GM23248 (cell line): ENCODE measurements at regions not wholly inside any gene's neighbourhood (a gene's known extent, or its start where the extent isn't known, plus 50 kb on each side); places are given as distances from the start of the nearest gene placed in this dataset.

Experiments
- DNase-seq: peaks from one replicate; pipeline ENCODE4 v3.0.0-alpha.2; 2015
- H2AFZ ChIP-seq: fragments of 200-600 bp; sonication (generic); 2 replicates; pipeline ENCODE4 v1.6.1; 2016; ENCODE audit warnings: antibody characterized with exemption
- H3F3A ChIP-seq: fragments of 200-600 bp; sonication (generic); 2 replicates; pipeline ENCODE4 v1.6.1; 2016; ENCODE audit warnings: mild to moderate bottlenecking, antibody characterized with exemption, mixed run types; ENCODE audit not compliant: insufficient read depth
- H3K27ac ChIP-seq: fragments of 200-600 bp; sonication (generic); 2 replicates; pipeline ENCODE4 v1.5.1; 2016; ENCODE audit warnings: mild to moderate bottlenecking
- H3K27me3 ChIP-seq: fragments of 200-600 bp; sonication (generic); replicated peaks from 2 replicates; pipeline ENCODE4 v1.6.1; 2016; ENCODE audit warnings: mild to moderate bottlenecking; ENCODE audit not compliant: insufficient read depth
- H3K36me3 ChIP-seq: fragments of 200-600 bp; sonication (generic); 2 replicates; pipeline ENCODE4 v1.6.1; 2016; ENCODE audit warnings: low read depth, mild to moderate bottlenecking
- H3K4me1 ChIP-seq: fragments of 200-600 bp; sonication (generic); 2 replicates; pipeline ENCODE4 v1.6.1; 2016; ENCODE audit warnings: mild to moderate bottlenecking; ENCODE audit not compliant: insufficient read depth
- H3K4me2 ChIP-seq: fragments of 200-600 bp; sonication (generic); one replicate; pipeline ENCODE4 v1.6.1; 2016; ENCODE audit warnings: mild to moderate bottlenecking; ENCODE audit not compliant: unreplicated experiment
- H3K4me3 ChIP-seq: fragments of 200-600 bp; sonication (generic); 2 replicates; pipeline ENCODE4 v1.5.1; 2016; ENCODE audit warnings: mild to moderate bottlenecking
- H3K79me2 ChIP-seq: fragments of 200-600 bp; sonication (generic); 2 replicates; pipeline ENCODE4 v1.6.1; 2016; ENCODE audit warnings: mild to moderate bottlenecking; ENCODE audit not compliant: insufficient read depth
- H3K9ac ChIP-seq: fragments of 200-600 bp; sonication (generic); 2 replicates; pipeline ENCODE4 v1.6.1; 2016; ENCODE audit warnings: mild to moderate bottlenecking
- H3K9me2 ChIP-seq: fragments of 200-600 bp; sonication (generic); 2 replicates; pipeline ENCODE4 v1.6.1; 2016; ENCODE audit warnings: mixed run types, mild to moderate bottlenecking, moderate library complexity; ENCODE audit not compliant: insufficient read depth
- H3K9me3 ChIP-seq: fragments of 200-600 bp; sonication (generic); one replicate; pipeline ENCODE4 v1.6.1; 2017; ENCODE audit warnings: low read depth
- H4K20me1 ChIP-seq: fragments of 200-600 bp; sonication (generic); 2 replicates; pipeline ENCODE4 v1.6.0; 2016; ENCODE audit not compliant: insufficient read depth
- EZH2 ChIP-seq: fragments of 200-600 bp; sonication (generic); IDR thresholded peaks from 2 replicates; pipeline ENCODE4 v1.6.1; 2018; ENCODE audit warnings: antibody characterized with exemption, mild to moderate bottlenecking; ENCODE audit not compliant: insufficient read depth, poor library complexity, severe bottlenecking
- EZH2phosphoT487 ChIP-seq: fragments of 200-600 bp; sonication (generic); IDR thresholded peaks from 2 replicates; pipeline ENCODE4 v1.6.1; 2018; ENCODE audit warnings: antibody characterized with exemption, moderate library complexity, mild to moderate bottlenecking, low read depth; ENCODE audit not compliant: insufficient read depth
- WGBS, 2 experiments: methylation state at CpG; one replicate each; pipeline ENCODE4 v1.1.6; 2015 to 2017; ENCODE audit warnings: low lambda C conversion rate in 2 of 2, low coverage in 1 of 2; ENCODE audit errors: missing lambda C conversion rate in 2 of 2; 5-methylcytosine and 5-hydroxymethylcytosine counted together
- in situ Hi-C: fragments of 300-500 bp; cut with MboI; formaldehyde crosslinking; loops from 2 replicates; pipeline ENCODE4 v1.15.0; 2020

- no peaks in the 10 kb centered on the region for H3K27me3 ChIP-seq
Measured at GRCh38 chr6:96743496-96743895, 93.8 kb downstream of the GPR63 start.

DNA sequence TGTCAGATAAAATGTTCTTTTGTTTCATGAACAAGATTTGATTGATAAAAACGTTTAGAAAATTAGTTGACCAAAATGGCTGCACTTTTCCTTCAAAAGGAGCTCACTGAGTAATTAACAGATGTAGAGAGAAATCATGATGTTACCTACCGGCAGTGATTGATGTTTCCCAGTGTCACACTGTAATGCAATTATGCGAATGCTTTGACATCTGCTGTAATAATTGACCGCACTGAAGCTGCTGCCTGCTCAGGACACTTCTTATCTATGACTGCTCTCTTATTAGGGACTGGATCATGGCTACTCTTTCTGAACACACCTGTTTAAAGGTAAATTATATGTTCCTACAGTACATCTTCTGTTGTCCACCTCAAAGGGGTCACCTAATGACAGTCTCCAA, 94.6 kb downstream of the GPR63 start:
- Histone ChIP-seq H3K9me3 (no peaks in the 10 kb centered on the region), H3K4me2 (no peak overlapping the region), H3K9me2 (no peaks in the 10 kb centered on the region), H3K27me3 (no peaks in the 10 kb centered on the region), H3K4me3 (no peak overlapping the region), H3K79me2 (no peaks in the 10 kb centered on the region), H4K20me1 (no peaks in the 10 kb centered on the region), H3F3A (no peaks in the 10 kb centered on the region), H3K27ac (no peak overlapping the region), H3K4me1 (no peaks in the 10 kb centered on the region), H2AFZ (no peak overlapping the region), H3K36me3 (no peaks in the 10 kb centered on the region), H3K9ac (no peak overlapping the region)
- WGBS, 2 experiments, result 67 to 71% methylated on average over 4 of the region's 4 CpGs
- DNase-seq, result no peak
- in situ Hi-C loops, result no loop called here
- TF ChIP-seq EZH2 (no peak), EZH2phosphoT487 (no peak)

More at GRCh38 chr6:96743496-96743895, 93.8 kb downstream of the GPR63 start:
- Histone ChIP-seq H3K4me1 (no peaks in the 10 kb centered on the region), H3K79me2 (no peaks in the 10 kb centered on the region), H4K20me1 (no peaks in the 10 kb centered on the region), H3K4me3 (no peak overlapping the region), H3F3A (no peaks in the 10 kb centered on the region), H3K9me3 (no peaks in the 10 kb centered on the region), H3K9me2 (no peaks in the 10 kb centered on the region), H2AFZ (no peak overlapping the region), H3K9ac (no peak overlapping the region), H3K27ac (no peak overlapping the region), H3K36me3 (no peaks in the 10 kb centered on the region), H3K4me2 (no peak overlapping the region)
- in situ Hi-C loops, result no loop called here
- no peak for TF ChIP-seq EZH2phosphoT487
- no peak for TF ChIP-seq EZH2
- WGBS, 2 experiments, result 51 to 53% methylated on average over 4 of the region's 4 CpGs
- no peak for DNase-seq

DNA sequence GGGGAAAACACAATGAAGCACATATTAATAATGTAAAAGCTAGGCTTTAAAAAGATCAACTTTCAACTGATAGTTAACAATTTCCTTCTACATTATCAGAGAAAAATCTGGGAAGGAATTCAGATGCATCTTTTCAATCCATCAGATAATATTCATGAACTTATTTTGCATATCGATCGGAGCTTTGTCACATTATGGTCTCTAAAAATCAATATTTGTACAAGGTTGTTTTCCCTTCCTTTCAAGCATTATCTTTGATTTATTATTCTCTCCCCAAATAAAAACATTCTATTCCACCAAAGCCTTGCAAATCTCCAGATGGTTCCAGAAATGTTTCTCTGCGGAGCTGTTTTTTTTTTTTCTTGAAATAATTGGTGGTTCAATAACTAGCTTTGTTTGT, 101.9 kb downstream of the GPR63 start:
- Histone ChIP-seq H3K27ac (no peak overlapping the region), H4K20me1 (no peaks in the 10 kb centered on the region), H3K4me2 (no peak overlapping the region), H3K9me3 (no peaks in the 10 kb centered on the region), H2AFZ (no peak overlapping the region), H3K36me3 (no peaks in the 10 kb centered on the region), H3K9ac (no peak overlapping the region), H3F3A (no peaks in the 10 kb centered on the region), H3K27me3 (no peaks in the 10 kb centered on the region), H3K4me3 (no peak overlapping the region), H3K4me1 (no peaks in the 10 kb centered on the region), H3K9me2 (no peaks in the 10 kb centered on the region), H3K79me2 (no peaks in the 10 kb centered on the region)
- in situ Hi-C loops, result no loop called here
- 43 to 56% methylated on average over 3 of the region's 3 CpGs for WGBS, 2 experiments
- DNase-seq, result no peak
- TF ChIP-seq EZH2, result no peak
- TF ChIP-seq EZH2phosphoT487, result no peak

GRCh38 chr6:96727144-96727543, 110.1 kb downstream of the GPR63 start:
- TF ChIP-seq EZH2phosphoT487 (no peak), EZH2 (no peak)
- Histone ChIP-seq H3F3A (no peaks in the 10 kb centered on the region), H3K4me2 (no peak overlapping the region), H3K79me2 (no peaks in the 10 kb centered on the region), H3K36me3 (no peaks in the 10 kb centered on the region), H3K9me3 (no peaks in the 10 kb centered on the region), H3K4me1 (no peaks in the 10 kb centered on the region), H4K20me1 (no peaks in the 10 kb centered on the region), H3K9ac (no peak overlapping the region), H2AFZ (no peak overlapping the region), H3K4me3 (no peak overlapping the region), H3K27ac (no peak overlapping the region), H3K9me2 (no peaks in the 10 kb centered on the region; the same call in 1 of the 2 replicates), H3K27me3 (no peaks in the 10 kb centered on the region; the same call in 1 of the 2 replicates)
- DNase-seq, result no peak
- in situ Hi-C loops, result no loop called here

GRCh38 chr6:96725296-96725695, 112.0 kb downstream of the GPR63 start:
- H3K4me1 ChIP-seq, result no peaks in the 10 kb centered on the region
- H3K79me2 ChIP-seq, result no peaks in the 10 kb centered on the region
- H3K36me3 ChIP-seq, result no peaks in the 10 kb centered on the region
- H3K4me2 ChIP-seq, result no peak overlapping the region
- H3F3A ChIP-seq, result no peaks in the 10 kb centered on the region
- no peak overlapping the region for H2AFZ ChIP-seq
- H3K9ac ChIP-seq, result no peak overlapping the region
- in situ Hi-C loops, result no loop called here
- no peaks in the 10 kb centered on the region; the same call in 1 of the 2 replicates for H3K27me3 ChIP-seq
- no peaks in the 10 kb centered on the region for H3K9me3 ChIP-seq
- WGBS, 2 experiments, result 7 to 10% methylated on average over 2 of the region's 2 CpGs
- DNase-seq, result no peak
- H3K9me2 ChIP-seq, result no peaks in the 10 kb centered on the region; the same call in 1 of the 2 replicates
- TF ChIP-seq EZH2phosphoT487, result no peak
- no peak for TF ChIP-seq EZH2
- H3K4me3 ChIP-seq, result no peak overlapping the region
- H3K27ac ChIP-seq, result no peak overlapping the region
- no peaks in the 10 kb centered on the region for H4K20me1 ChIP-seq
